ENCODE measurements at regions not wholly inside any gene's neighbourhood (a gene's known extent, or its start where the extent isn't known, plus 50 kb on each side); places are given as distances from the start of the nearest gene placed in this dataset.

DNA sequence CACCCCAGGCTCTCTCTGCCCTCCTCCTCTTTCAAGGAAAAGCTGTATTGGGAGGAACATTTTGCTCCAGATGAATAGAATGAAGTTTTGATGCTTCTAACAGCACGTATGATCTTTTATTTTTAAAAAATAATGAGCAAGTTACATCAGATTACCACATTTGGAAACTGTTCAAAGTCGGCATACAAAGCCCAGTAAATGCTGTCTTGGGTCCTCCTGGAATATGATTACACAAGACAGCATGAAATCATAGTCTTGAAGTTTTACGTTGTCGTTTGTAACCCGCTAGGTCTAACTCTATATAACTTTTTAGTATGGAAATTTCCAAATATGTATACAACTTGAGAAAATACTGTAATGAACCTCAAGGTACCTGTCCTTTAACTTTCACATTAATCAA is 385.6 kb downstream of the HLX start:
- H3K4me3 Mint-ChIP-seq (ENCODE audit: unreplicated experiment), result no peak overlapping the region
- no peak overlapping the region for H3K27ac Mint-ChIP-seq (ENCODE audit: unreplicated experiment)
- TF ChIP-seq, protein P1, sequence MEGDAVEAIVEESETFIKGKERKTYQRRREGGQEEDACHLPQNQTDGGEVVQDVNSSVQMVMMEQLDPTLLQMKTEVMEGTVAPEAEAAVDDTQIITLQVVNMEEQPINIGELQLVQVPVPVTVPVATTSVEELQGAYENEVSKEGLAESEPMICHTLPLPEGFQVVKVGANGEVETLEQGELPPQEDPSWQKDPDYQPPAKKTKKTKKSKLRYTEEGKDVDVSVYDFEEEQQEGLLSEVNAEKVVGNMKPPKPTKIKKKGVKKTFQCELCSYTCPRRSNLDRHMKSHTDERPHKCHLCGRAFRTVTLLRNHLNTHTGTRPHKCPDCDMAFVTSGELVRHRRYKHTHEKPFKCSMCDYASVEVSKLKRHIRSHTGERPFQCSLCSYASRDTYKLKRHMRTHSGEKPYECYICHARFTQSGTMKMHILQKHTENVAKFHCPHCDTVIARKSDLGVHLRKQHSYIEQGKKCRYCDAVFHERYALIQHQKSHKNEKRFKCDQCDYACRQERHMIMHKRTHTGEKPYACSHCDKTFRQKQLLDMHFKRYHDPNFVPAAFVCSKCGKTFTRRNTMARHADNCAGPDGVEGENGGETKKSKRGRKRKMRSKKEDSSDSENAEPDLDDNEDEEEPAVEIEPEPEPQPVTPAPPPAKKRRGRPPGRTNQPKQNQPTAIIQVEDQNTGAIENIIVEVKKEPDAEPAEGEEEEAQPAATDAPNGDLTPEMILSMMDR (IDR thresholded peaks at IDR 0.05), result no peak
- H3K4me1 Mint-ChIP-seq (ENCODE audit: low read depth), result no peaks in the 10 kb centered on the region
- DNase-seq (ENCODE audit: low spot score), result no peak
- no peaks in the 10 kb centered on the region for H3K36me3 Mint-ChIP-seq (ENCODE audit: low read depth)
- H3K27me3 Mint-ChIP-seq (ENCODE audit: low read depth), result peaks cover 10% of the 10 kb centered on the region
- peaks cover 9% of the 10 kb centered on the region for H3K9me3 Mint-ChIP-seq (ENCODE audit: low read depth)

DNA sequence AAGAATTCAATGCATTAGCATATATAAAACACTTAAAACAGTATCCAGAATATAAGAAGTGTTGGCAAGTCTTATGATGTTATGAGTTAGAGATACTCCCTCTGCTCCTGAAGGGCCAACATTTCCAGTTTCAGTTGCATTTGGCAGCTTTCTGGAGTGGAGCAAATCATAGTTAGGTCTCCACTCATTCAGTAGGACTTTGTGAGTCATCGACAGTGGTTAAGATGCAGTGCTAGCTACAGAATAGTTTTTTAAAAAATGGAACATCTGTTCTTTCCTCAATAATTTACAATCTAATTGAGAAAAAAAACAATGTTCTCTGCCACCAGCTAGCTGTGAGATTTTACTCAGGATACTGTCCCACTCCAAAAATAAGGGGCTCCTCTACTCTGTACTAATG is 389.1 kb downstream of the HLX start:
- no peaks in the 10 kb centered on the region for H3K36me3 Mint-ChIP-seq (ENCODE audit: low read depth)
- TF ChIP-seq, protein P1 (IDR thresholded peaks at IDR 0.05), result no peak

DNA sequence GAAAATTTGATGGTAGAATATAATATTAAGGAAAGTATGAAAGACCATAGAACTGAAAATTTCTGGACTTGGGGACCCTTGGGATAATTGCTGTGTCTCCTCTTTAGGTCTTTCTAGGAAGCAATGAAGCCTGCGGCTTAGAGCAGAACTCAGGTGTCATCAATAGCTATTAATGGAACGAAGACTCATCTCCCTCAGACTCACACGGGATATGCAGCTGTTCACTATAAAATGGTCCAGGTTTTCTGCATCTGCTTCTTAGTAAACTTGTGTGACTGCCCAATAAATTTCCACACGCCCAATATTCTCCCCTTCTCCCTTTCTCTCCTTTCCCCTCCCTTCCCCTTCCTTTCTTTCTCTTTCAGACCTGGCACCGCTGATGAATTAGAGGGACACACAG is 392.5 kb downstream of the HLX start:
- H3K4me1 Mint-ChIP-seq (ENCODE audit: low read depth), result no peaks in the 10 kb centered on the region
- H3K9me3 Mint-ChIP-seq (ENCODE audit: low read depth), result no peaks in the 10 kb centered on the region
- TF ChIP-seq, protein P1 (IDR thresholded peaks at IDR 0.05), result no peak
- no peak overlapping the region for H3K4me3 Mint-ChIP-seq (ENCODE audit: unreplicated experiment)
- no peak for DNase-seq (ENCODE audit: low spot score)
- H3K27ac Mint-ChIP-seq (ENCODE audit: unreplicated experiment), result no peak overlapping the region
- peaks cover 14% of the 10 kb centered on the region for H3K27me3 Mint-ChIP-seq (ENCODE audit: low read depth)
- no peaks in the 10 kb centered on the region for H3K36me3 Mint-ChIP-seq (ENCODE audit: low read depth)

More for the DNA sequence above, 389.1 kb downstream of the HLX start:
- Mint-ChIP-seq H3K27ac (ENCODE audit: unreplicated experiment) (no peak overlapping the region), H3K4me3 (ENCODE audit: unreplicated experiment) (no peak overlapping the region), H3K9me3 (ENCODE audit: low read depth) (no peaks in the 10 kb centered on the region), H3K27me3 (ENCODE audit: low read depth) (peaks cover 14% of the 10 kb centered on the region), H3K4me1 (ENCODE audit: low read depth) (no peaks in the 10 kb centered on the region)
- DNase-seq (ENCODE audit: low spot score), result no peak

DNA sequence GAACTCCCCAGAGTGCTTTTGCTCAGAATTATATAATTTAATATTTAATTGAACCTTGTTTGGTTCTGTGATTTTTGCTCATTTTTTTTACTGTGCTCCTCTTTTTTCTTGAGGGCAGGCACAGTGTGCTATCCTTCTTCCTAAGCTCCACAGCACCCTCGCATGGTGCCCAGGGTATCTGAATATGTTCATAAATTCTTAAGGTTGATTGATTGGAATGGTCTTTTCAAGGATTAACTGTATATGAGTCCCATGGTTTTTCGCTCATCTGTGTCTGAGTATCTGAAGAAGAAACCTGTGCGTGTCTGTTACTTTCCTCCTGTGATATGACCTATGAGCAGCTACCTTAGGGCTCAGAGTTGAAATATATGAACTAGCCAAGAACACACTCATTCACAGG is 393.7 kb downstream of the HLX start:
- Mint-ChIP-seq H3K9me3 (ENCODE audit: low read depth) (no peaks in the 10 kb centered on the region), H3K4me1 (ENCODE audit: low read depth) (no peaks in the 10 kb centered on the region), H3K4me3 (ENCODE audit: unreplicated experiment) (no peak overlapping the region), H3K36me3 (ENCODE audit: low read depth) (no peaks in the 10 kb centered on the region), H3K27me3 (ENCODE audit: low read depth) (peaks cover 11% of the 10 kb centered on the region), H3K27ac (ENCODE audit: unreplicated experiment) (no peak overlapping the region)
- no peak for DNase-seq (ENCODE audit: low spot score)
- TF ChIP-seq, protein P1 (IDR thresholded peaks at IDR 0.05), result no peak

DNA sequence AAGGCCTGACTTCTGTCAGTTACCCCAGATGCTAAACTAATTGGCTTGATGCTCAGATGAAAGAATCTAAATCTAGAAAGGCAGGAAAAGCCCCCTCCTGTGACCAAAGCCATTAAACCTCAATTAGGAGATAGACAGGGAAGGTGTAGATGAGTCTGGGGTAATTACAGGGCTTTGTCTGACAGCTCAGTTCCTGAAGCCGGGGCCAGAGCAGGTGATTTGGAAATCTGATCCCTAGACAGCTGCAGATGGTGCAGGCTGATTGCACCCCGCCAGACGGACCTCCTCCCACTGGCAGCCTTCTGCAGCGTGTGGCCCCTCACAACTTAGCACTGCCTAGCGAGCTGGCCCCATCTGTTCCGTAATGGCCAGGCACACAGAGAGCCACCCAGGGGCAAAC is 395.1 kb downstream of the HLX start:
- Mint-ChIP-seq H3K27ac (ENCODE audit: unreplicated experiment) (no peak overlapping the region), H3K27me3 (ENCODE audit: low read depth) (peaks cover 7% of the 10 kb centered on the region), H3K9me3 (ENCODE audit: low read depth) (no peaks in the 10 kb centered on the region), H3K4me3 (ENCODE audit: unreplicated experiment) (no peak overlapping the region), H3K36me3 (ENCODE audit: low read depth) (no peaks in the 10 kb centered on the region), H3K4me1 (ENCODE audit: low read depth) (no peaks in the 10 kb centered on the region)
- TF ChIP-seq, protein P1 (IDR thresholded peaks at IDR 0.05), result no peak
- no peak for DNase-seq (ENCODE audit: low spot score)
